Heart left ventricle (tissue), 13 donors: ENCODE measurements at regions not wholly inside any gene's neighbourhood (a gene's known extent, or its start where the extent isn't known, plus 50 kb on each side); places are given as distances from the start of the nearest gene placed in this dataset.

Source experiments
- POLR2A ChIP-seq, 2 donors: fragments of 450-650 bp; IDR thresholded peaks; one replicate each; pipeline ENCODE4 v1.6.1; 2017; ENCODE audit warnings: antibody characterized with exemption in 2 of 2, mild to moderate bottlenecking in 2 of 2, moderate library complexity in 2 of 2
- TF ChIP-seq, protein P1 (sequence below), 12 donors: fragments of 200-600 bp; sonication (generic) in 4 of 12; IDR thresholded peaks; one replicate each; pipeline versions ENCODE4 v1.5.0 to v1.8.0; 2018 to 2022; ENCODE audit warnings: antibody characterized with exemption in 12 of 12, mild to moderate bottlenecking in 5 of 12
- donor health status: ischemic (EF 13 %, LVEDD 7.1; RV severe dilation, severe dysfunction).
- donor health status: DM: no; HTN: yes; CAD: no.
- donor health status: DM: no; HTN: no; CAD: no.
- donor health status: ischemic (EF 25% LVEDD 6.9; RV normal size, moderate dysfunction).
- donor health status: ischemic (EF 25% LVEDD 5.7; RV mildly dilated, moderate dysfunction).
- donor health status: ischemic (EF 35%, LVEDD 5.7; RV mildly dilated, moderate dysfunction).
- donor health status: nonischemic (EF 11% LVEDD 7.7; RV severe dilation, severe dysfunction).
- donor health status: DM: yes; HTN: yes; CAD: no.
- donor health status: PGD.
- donor health status: ischemic (EF 29% LVEDD 5.4; RV normal size, mild dysfunction).
- donor health status: nonischemic (EF 23%, LVEDD 6.1; RV moderate dilation, normal function).

- TF ChIP-seq, protein P1, sequence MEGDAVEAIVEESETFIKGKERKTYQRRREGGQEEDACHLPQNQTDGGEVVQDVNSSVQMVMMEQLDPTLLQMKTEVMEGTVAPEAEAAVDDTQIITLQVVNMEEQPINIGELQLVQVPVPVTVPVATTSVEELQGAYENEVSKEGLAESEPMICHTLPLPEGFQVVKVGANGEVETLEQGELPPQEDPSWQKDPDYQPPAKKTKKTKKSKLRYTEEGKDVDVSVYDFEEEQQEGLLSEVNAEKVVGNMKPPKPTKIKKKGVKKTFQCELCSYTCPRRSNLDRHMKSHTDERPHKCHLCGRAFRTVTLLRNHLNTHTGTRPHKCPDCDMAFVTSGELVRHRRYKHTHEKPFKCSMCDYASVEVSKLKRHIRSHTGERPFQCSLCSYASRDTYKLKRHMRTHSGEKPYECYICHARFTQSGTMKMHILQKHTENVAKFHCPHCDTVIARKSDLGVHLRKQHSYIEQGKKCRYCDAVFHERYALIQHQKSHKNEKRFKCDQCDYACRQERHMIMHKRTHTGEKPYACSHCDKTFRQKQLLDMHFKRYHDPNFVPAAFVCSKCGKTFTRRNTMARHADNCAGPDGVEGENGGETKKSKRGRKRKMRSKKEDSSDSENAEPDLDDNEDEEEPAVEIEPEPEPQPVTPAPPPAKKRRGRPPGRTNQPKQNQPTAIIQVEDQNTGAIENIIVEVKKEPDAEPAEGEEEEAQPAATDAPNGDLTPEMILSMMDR (IDR thresholded peaks at IDR 0.05): no peak
- TF ChIP-seq POLR2A (IDR thresholded peaks at IDR 0.05): no peak
These were observed 260.5 kb upstream of the ADGRL2 start for GRCh38 chr1:81540216-81540615.
